Skeletal muscle cell (primary cell): ENCODE measurements at regions not wholly inside any gene's neighbourhood (a gene's known extent, or its start where the extent isn't known, plus 50 kb on each side); places are given as distances from the start of the nearest gene placed in this dataset.
"Not testable (repeated sequence)": the region's sequence is repeated elsewhere in the genome, so short reads cannot be mapped to it uniquely, and the experiment has no call there.

Experiments
- DNase-seq: peaks from one replicate; pipeline ENCODE4 v3.0.0-alpha.2; 2010; ENCODE audit warnings: low read depth
- H3K4me3 ChIP-seq: 2 replicates; pipeline ENCODE4 v1.5.1; 2011; ENCODE audit warnings: low read depth, mild to moderate bottlenecking, control low read depth, low read length, moderate library complexity

- H3K4me3 ChIP-seq = no peak overlapping the region
- DNase-seq = no peak
Measured at GRCh38 chr4:189823591-189823990, 117.1 kb upstream of the FRG1 start.

DNA sequence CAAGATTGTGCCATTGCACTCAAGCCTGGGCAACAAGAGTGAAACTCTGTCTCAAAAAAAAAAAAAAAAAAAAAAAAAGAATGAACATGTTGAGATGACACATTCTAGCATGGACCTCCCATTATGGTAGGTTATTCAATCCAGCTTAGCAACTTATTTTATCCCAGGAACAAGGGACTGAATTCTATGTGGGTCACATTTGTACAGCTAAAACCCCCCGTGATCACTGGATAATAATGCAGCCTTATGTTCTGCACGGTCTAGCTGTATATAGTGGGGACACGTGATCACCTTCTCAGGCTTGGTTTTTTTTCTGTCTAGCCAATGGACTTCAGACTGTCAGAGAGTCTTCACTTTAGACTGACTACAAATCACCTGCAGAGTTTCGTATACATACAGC is 115.2 kb upstream of the FRG1 start:
- no peak overlapping the region for H3K4me3 ChIP-seq
- no peak for DNase-seq

DNA sequence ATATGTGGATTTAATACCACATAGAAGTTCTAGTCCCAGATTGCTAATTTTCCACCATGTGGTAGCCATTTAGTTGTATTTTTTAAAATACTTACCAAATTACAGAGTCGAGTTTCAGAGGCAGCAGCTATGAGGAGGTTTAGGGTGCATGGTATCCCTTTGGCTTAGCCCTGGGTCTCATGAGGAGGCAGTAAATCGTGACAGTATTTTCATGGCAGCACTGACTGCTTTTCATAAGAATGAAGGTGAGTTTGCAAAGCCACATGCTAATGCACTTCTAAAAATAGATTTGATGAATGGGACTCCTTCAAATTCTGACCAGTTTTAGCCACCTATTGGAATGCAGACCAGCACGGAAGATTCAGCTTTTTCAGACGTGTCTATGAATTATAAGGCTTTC is 114.0 kb upstream of the FRG1 start:
- no peak for DNase-seq
- no peak overlapping the region for H3K4me3 ChIP-seq

GRCh38 chr4:189828081-189828697 is 112.5 kb upstream of the FRG1 start:
- H3K4me3 ChIP-seq = no peak overlapping the region
- DNase-seq = no peak

DNA sequence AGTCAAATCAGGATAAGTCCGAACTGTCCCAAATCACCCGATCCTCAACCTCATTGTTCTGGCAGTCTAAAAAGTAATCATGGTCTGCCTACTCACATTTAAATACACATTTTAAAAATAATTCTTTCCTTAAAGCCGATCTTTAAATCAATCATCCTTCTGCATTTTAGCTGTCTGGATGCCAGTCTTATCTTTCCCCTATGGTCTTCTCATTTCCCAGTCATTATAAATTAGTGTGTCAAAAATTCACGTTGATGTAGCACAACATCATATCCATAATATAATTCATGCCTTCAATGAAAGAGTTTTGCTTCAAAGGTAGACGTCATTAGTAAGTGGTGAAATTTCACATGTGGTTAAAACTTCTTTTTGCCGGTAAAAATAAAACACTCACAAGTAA is 108.1 kb upstream of the FRG1 start:
- no peak for DNase-seq
- no peak overlapping the region for H3K4me3 ChIP-seq

- no peak for DNase-seq
- H3K4me3 ChIP-seq = no peak overlapping the region
Measured at GRCh38 chr4:189834616-189835015, 106.1 kb upstream of the FRG1 start.

GRCh38 chr4:189835505-189835904 is 105.2 kb upstream of the FRG1 start:
- H3K4me3 ChIP-seq = no peak overlapping the region
- no peak for DNase-seq

GRCh38 chr4:189837471-189837870 is 103.2 kb upstream of the FRG1 start:
- no peak for DNase-seq
- H3K4me3 ChIP-seq = no peak overlapping the region

GRCh38 chr4:189838821-189839497 is 101.7 kb upstream of the FRG1 start:
- H3K4me3 ChIP-seq = no peak overlapping the region
- no peak for DNase-seq

DNA sequence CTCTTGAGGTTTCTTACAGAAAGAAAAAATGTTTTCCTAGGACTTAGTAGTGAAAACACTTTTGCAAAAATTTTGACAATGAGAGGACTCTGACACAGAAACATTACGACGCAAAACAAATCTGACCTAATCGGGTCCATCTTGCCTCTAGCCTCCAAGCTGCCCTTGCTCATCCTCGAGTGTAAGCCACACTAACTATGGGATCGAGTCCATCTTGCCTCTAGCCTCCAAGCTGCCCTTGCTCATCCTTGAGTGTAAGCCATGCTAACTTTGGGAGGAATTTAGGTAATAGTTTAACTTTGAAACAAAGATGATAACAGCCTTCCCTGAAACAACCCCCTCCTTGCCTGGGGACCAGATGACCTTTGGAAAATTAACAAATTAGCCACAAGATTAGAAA is 100.3 kb upstream of the FRG1 start:
- H3K4me3 ChIP-seq = no peak overlapping the region
- no peak for DNase-seq

DNA sequence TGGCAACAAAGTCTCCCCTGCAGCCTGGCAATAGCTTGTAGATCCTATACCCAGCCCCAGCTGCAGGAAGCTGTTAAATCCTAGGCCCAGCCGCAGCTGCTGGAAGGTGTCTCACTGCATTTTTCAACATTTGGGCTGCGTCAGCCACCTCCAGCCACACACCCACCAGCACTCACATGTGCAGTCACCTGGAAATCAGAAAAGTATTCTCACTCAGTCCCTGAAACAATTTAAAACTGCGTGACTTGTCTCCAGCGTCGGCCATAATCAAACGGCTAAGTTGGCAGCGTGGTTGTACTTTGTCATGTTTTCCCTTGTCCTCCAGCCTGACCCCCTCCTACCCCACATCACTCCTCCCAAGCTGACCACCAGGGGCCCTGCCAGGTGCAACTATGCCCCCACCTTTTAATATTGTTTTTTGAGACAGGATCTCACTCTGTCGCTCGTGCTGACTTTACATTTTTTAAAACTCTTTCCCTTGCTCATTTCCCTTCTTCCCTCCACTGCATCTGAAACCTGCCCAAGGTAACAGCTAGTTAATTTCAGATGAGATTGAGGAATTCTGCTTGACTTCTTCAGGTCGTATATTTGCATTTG is 97.2 kb upstream of the FRG1 start:
- DNase-seq = no peak
- no peak overlapping the region for H3K4me3 ChIP-seq

GRCh38 chr4:189845145-189845846 is 95.4 kb upstream of the FRG1 start:
- H3K4me3 ChIP-seq = no peak overlapping the region
- peak; percentile 25 for DNase-seq

- DNase-seq, H3K4me3 ChIP-seq: not testable (repeated sequence)
Measured at GRCh38 chr4:189846094-189846493, 94.6 kb upstream of the FRG1 start.

DNA sequence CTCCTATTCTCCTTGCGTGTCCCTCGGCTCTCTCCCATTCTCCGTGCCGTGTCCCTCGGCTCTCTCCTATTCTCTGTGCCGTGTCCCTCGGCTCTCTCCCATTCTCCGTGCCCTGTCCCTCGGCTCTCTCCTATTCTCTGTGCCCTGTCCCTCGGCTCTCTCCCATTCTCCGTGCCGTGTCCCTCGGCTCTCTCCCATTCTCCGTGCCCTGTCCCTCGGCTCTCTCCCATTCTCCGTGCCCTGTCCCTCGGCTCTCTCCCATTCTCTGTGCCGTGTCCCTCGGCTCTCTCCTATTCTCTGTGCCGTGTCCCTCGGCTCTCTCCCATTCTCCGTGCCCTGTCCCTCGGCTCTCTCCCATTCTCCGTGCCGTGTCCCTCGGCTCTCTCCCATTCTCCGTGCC is 94.1 kb upstream of the FRG1 start:
- DNase-seq, H3K4me3 ChIP-seq: not testable (repeated sequence)

GRCh38 chr4:189848672-189849071 is 92.0 kb upstream of the FRG1 start:
- not testable (repeated sequence) for H3K4me3 ChIP-seq
- DNase-seq = peak; percentile 1

- no peak overlapping the region for H3K4me3 ChIP-seq
- DNase-seq = no peak
Measured at GRCh38 chr4:189850239-189850856, 90.3 kb upstream of the FRG1 start.

- DNase-seq = no peak
- H3K4me3 ChIP-seq = no peak overlapping the region
Measured at GRCh38 chr4:189858435-189858834, 82.2 kb upstream of the FRG1 start.

GRCh38 chr4:189861101-189861500 is 79.6 kb upstream of the FRG1 start:
- H3K4me3 ChIP-seq = no peak overlapping the region
- no peak for DNase-seq

- no peak for DNase-seq
- H3K4me3 ChIP-seq = no peak overlapping the region
Measured at GRCh38 chr4:189869236-189869635, 71.4 kb upstream of the FRG1 start.
